PC-3 (cell line): ENCODE measurements at regions not wholly inside any gene's neighbourhood (a gene's known extent, or its start where the extent isn't known, plus 50 kb on each side); places are given as distances from the start of the nearest gene placed in this dataset.

Source experiments
- EZH2 ChIP-seq: fragments of 300-600 bp; sonication (generic); IDR thresholded peaks from one replicate; pipeline ENCODE4 v1.6.1; 2017; ENCODE audit warnings: antibody characterized with exemption, mild to moderate bottlenecking, low read length; ENCODE audit not compliant: unreplicated experiment
- TF ChIP-seq, protein P1 (sequence below): fragments of 300-600 bp; sonication (generic); conservative IDR thresholded peaks from 2 replicates; pipeline ENCODE4 v1.5.1; 2017; ENCODE audit warnings: antibody characterized with exemption, low read depth, mild to moderate bottlenecking, low read length

DNA sequence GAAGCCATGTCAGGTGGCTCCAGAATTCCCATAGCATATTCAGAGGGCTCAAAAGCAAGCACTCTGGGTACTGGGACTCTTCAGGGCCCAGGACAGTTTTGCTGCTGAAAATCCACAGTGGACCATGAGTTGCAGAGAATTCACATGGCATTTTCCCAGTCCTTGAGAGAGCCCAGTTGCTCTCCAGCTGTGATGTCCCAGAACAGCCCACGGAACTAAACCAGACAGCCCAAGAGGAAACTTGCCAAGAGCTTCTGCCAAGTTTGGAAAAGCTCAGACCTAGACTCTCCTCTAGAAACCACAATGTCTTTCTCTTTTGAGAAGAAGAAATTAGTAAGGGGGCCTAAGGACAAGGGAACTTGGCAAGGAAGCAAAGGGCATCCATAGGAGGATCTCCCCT lies 69.4 kb downstream of the RGS2 start:
- TF ChIP-seq, protein P1, sequence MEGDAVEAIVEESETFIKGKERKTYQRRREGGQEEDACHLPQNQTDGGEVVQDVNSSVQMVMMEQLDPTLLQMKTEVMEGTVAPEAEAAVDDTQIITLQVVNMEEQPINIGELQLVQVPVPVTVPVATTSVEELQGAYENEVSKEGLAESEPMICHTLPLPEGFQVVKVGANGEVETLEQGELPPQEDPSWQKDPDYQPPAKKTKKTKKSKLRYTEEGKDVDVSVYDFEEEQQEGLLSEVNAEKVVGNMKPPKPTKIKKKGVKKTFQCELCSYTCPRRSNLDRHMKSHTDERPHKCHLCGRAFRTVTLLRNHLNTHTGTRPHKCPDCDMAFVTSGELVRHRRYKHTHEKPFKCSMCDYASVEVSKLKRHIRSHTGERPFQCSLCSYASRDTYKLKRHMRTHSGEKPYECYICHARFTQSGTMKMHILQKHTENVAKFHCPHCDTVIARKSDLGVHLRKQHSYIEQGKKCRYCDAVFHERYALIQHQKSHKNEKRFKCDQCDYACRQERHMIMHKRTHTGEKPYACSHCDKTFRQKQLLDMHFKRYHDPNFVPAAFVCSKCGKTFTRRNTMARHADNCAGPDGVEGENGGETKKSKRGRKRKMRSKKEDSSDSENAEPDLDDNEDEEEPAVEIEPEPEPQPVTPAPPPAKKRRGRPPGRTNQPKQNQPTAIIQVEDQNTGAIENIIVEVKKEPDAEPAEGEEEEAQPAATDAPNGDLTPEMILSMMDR = no peak
- no peak for TF ChIP-seq EZH2
